Neuronal stem cell (in vitro differentiated cells): ENCODE measurements at regions not wholly inside any gene's neighbourhood (a gene's known extent, or its start where the extent isn't known, plus 50 kb on each side); places are given as distances from the start of the nearest gene placed in this dataset.

Experiments
- DNase-seq: peaks from one replicate; pipeline ENCODE4 v3.0.0-alpha.2; 2013; ENCODE audit warnings: low spot score
- H2AFZ ChIP-seq: one replicate; pipeline ENCODE4 v1.6.1; 2013; ENCODE audit warnings: mild to moderate bottlenecking, low read length, inconsistent platforms
- H2AK5ac ChIP-seq: 2 replicates; pipeline ENCODE4 v1.6.1; 2013; ENCODE audit warnings: low read depth, mild to moderate bottlenecking, inconsistent platforms, low read length, moderate library complexity, mixed read lengths
- H2BK120ac ChIP-seq: 2 replicates; pipeline ENCODE4 v1.6.1; 2013; ENCODE audit warnings: low read depth, mild to moderate bottlenecking, inconsistent platforms, low read length, moderate library complexity, mixed read lengths
- H2BK12ac ChIP-seq: one replicate; pipeline ENCODE4 v1.6.1; 2013; ENCODE audit warnings: low read length, inconsistent platforms
- H2BK15ac ChIP-seq: 2 replicates; pipeline ENCODE4 v1.6.1; 2013; ENCODE audit warnings: mild to moderate bottlenecking, low read length, inconsistent platforms, mixed read lengths
- H2BK5ac ChIP-seq: one replicate; pipeline ENCODE4 v1.6.1; 2013; ENCODE audit warnings: inconsistent platforms, mild to moderate bottlenecking, low read length, moderate library complexity
- H3K14ac ChIP-seq: one replicate; pipeline ENCODE4 v1.6.1; 2013; ENCODE audit warnings: low read length, inconsistent platforms
- H3K18ac ChIP-seq: 2 replicates; pipeline ENCODE4 v1.6.1; 2013; ENCODE audit warnings: low read length, inconsistent platforms
- H3K23ac ChIP-seq: 2 replicates; pipeline ENCODE4 v1.6.1; 2013; ENCODE audit warnings: low read depth, mild to moderate bottlenecking, mixed read lengths, low read length, inconsistent platforms; ENCODE audit not compliant: poor library complexity
- H3K27ac ChIP-seq: replicated peaks from 3 replicates; pipeline ENCODE4 v1.5.1; 2013; ENCODE audit warnings: low read length, inconsistent platforms
- H3K27me3 ChIP-seq, 3 experiments: 2 replicates each; pipeline ENCODE4 v1.6.1; 2013; ENCODE audit warnings: low read length in 3 of 3, mild to moderate bottlenecking in 2 of 3, inconsistent platforms in 1 of 3, low read depth in 1 of 3, mixed read lengths in 1 of 3, moderate library complexity in 1 of 3; ENCODE audit not compliant: control insufficient read depth in 3 of 3, insufficient read depth in 3 of 3
- H3K36me3 ChIP-seq, 2 donors: replicated peaks in 1 of 2; 2 replicates each; pipeline ENCODE4 v1.6.1; 2013; ENCODE audit warnings: low read length in 2 of 2; ENCODE audit not compliant: control insufficient read depth in 2 of 2, insufficient read depth in 2 of 2
- H3K4ac ChIP-seq: 2 replicates; pipeline ENCODE4 v1.6.1; 2013; ENCODE audit warnings: inconsistent platforms, mild to moderate bottlenecking, low read length, moderate library complexity
- H3K4me1 ChIP-seq, 2 donors: 1 replicate in 1 of 2; 2 replicates in 1 of 2; pipeline ENCODE4 v1.6.1; 2013; ENCODE audit warnings: low read length in 2 of 2, low read depth in 1 of 2; ENCODE audit not compliant: control insufficient read depth in 2 of 2, insufficient read depth in 1 of 2
- H3K4me2 ChIP-seq: one replicate; pipeline ENCODE4 v1.6.1; 2013; ENCODE audit warnings: mild to moderate bottlenecking, low read length, inconsistent platforms; ENCODE audit not compliant: insufficient read depth, poor library complexity, severe bottlenecking
- H3K4me3 ChIP-seq, 2 donors: 2 replicates each; pipeline ENCODE4 v1.5.1; 2013; ENCODE audit warnings: low read length in 2 of 2, mild to moderate bottlenecking in 2 of 2, inconsistent platforms in 1 of 2, moderate library complexity in 1 of 2
- H3K79me1 ChIP-seq: one replicate; pipeline ENCODE4 v1.6.1; 2013; ENCODE audit warnings: low read depth, mild to moderate bottlenecking, inconsistent platforms, low read length, moderate library complexity
- H3K9ac ChIP-seq: one replicate; pipeline ENCODE4 v1.6.1; 2013; ENCODE audit warnings: mild to moderate bottlenecking, low read depth, low read length, inconsistent platforms; ENCODE audit not compliant: poor library complexity
- H3K9me3 ChIP-seq, 2 donors: replicated peaks in 1 of 2; 2 replicates each; pipeline versions ENCODE3 to v1.6.1; 2013; ENCODE audit warnings: low read length in 2 of 2, mild to moderate bottlenecking in 2 of 2, inconsistent platforms in 1 of 2, low read depth in 1 of 2, mixed read lengths in 1 of 2, moderate library complexity in 1 of 2; ENCODE audit not compliant: control insufficient read depth in 2 of 2, insufficient read depth in 1 of 2
- H4K8ac ChIP-seq: one replicate; pipeline ENCODE4 v1.6.1; 2013; ENCODE audit warnings: low read depth, mild to moderate bottlenecking, inconsistent platforms, low read length, moderate library complexity
- H4K91ac ChIP-seq: one replicate; pipeline ENCODE4 v1.6.1; 2013; ENCODE audit warnings: low read length, low read depth, mild to moderate bottlenecking, inconsistent platforms; ENCODE audit not compliant: poor library complexity
- WGBS, 2 donors: extraction: QIAGEN DNeasy Blood & Tissue Kit; methylation state at CpG; one replicate each; pipeline ENCODE4 v1.1.7; 2013; ENCODE audit warnings: missing lambda C conversion rate in 2 of 2, mixed read lengths in 1 of 2; ENCODE audit not compliant: insufficient read length in 2 of 2, insufficient replicate concordance in 1 of 2; ENCODE audit errors: extremely low coverage in 2 of 2; 5-methylcytosine and 5-hydroxymethylcytosine counted together

- Histone ChIP-seq H3K27ac (no peak overlapping the region), H3K14ac (no peak overlapping the region), H3K27me3 (no peaks in the 10 kb centered on the region), H3K4me2 (no peak overlapping the region), H3K36me3 (no peaks in the 10 kb centered on the region), H3K4ac (no peak overlapping the region), H3K4me1 (peaks cover 0 to 4% of the 10 kb centered on the region in 2 donors), H3K4me3 (no peak overlapping the region), H4K91ac (no peak overlapping the region), H3K9ac (no peak overlapping the region), H2BK15ac (no peak overlapping the region), H3K23ac (no peak overlapping the region), H2AFZ (no peak overlapping the region), H3K18ac (no peak overlapping the region), H2AK5ac (no peak overlapping the region), H4K8ac (no peak overlapping the region), H2BK12ac (no peak overlapping the region), H3K9me3 (no peaks in the 10 kb centered on the region), H2BK5ac (no peak overlapping the region), H3K79me1 (no peaks in the 10 kb centered on the region), H2BK120ac (no peak overlapping the region)
- no CpG with 5 or more reads among the region's 2 CpGs for WGBS, 2 donors
- no peak for DNase-seq
These were observed 177.8 kb upstream of the EEA1 start for GRCh38 chr12:93106910-93107309.

- no peak overlapping the region for H2BK120ac ChIP-seq
- DNase-seq = no peak
- peaks cover 0 to 5% of the 10 kb centered on the region in 2 donors for H3K4me1 ChIP-seq
- no CpG with 5 or more reads among the region's 5 CpGs for WGBS, 2 donors
- no peak overlapping the region for H4K91ac ChIP-seq
- H3K36me3 ChIP-seq = no peaks in the 10 kb centered on the region
- H3K14ac ChIP-seq = no peak overlapping the region
- H3K79me1 ChIP-seq = no peaks in the 10 kb centered on the region
- no peak overlapping the region for H2BK12ac ChIP-seq
- no peak overlapping the region for H3K9ac ChIP-seq
- no peak overlapping the region for H3K4ac ChIP-seq
- no peak overlapping the region for H2BK5ac ChIP-seq
- H3K4me2 ChIP-seq = no peak overlapping the region
- H2AFZ ChIP-seq = no peak overlapping the region
- no peak overlapping the region for H4K8ac ChIP-seq
- H3K9me3 ChIP-seq = peaks cover 0 to under 1% of the 10 kb centered on the region in 2 donors
- no peak overlapping the region for H3K4me3 ChIP-seq
- no peak overlapping the region for H3K27ac ChIP-seq
- H3K23ac ChIP-seq = no peak overlapping the region
- no peak overlapping the region for H2AK5ac ChIP-seq
- H3K27me3 ChIP-seq = no peaks in the 10 kb centered on the region
- H3K18ac ChIP-seq = no peak overlapping the region
- no peak overlapping the region for H2BK15ac ChIP-seq
These were observed 178.6 kb upstream of the EEA1 start for GRCh38 chr12:93107514-93108312.

GRCh38 chr12:93108985-93109384, 179.9 kb upstream of the EEA1 start:
- no peak overlapping the region for H2AK5ac ChIP-seq
- no peak overlapping the region for H2BK15ac ChIP-seq
- no peaks in the 10 kb centered on the region for H3K27me3 ChIP-seq
- DNase-seq = no peak
- peaks cover 0 to 2% of the 10 kb centered on the region in 2 donors for H3K9me3 ChIP-seq
- H3K4ac ChIP-seq = no peak overlapping the region
- H4K91ac ChIP-seq = no peak overlapping the region
- peaks cover 0 to 2% of the 10 kb centered on the region in 2 donors for H3K36me3 ChIP-seq
- H3K4me2 ChIP-seq = no peak overlapping the region
- no peak overlapping the region for H3K9ac ChIP-seq
- H3K79me1 ChIP-seq = no peaks in the 10 kb centered on the region
- H3K4me3 ChIP-seq = no peak overlapping the region
- H3K27ac ChIP-seq = no peak overlapping the region
- H2AFZ ChIP-seq = no peak overlapping the region
- no peak overlapping the region for H3K23ac ChIP-seq
- peaks cover 0 to 5% of the 10 kb centered on the region in 2 donors for H3K4me1 ChIP-seq
- no CpG with 5 or more reads among the region's 3 CpGs for WGBS, 2 donors
- no peak overlapping the region for H2BK12ac ChIP-seq
- H2BK5ac ChIP-seq = no peak overlapping the region
- no peak overlapping the region for H3K18ac ChIP-seq
- H4K8ac ChIP-seq = no peak overlapping the region
- H3K14ac ChIP-seq = no peak overlapping the region
- no peak overlapping the region for H2BK120ac ChIP-seq

- Histone ChIP-seq H2BK5ac (no peak overlapping the region), H4K91ac (no peak overlapping the region), H3K4me2 (no peak overlapping the region), H3K18ac (no peak overlapping the region), H3K14ac (no peak overlapping the region), H3K23ac (no peak overlapping the region), H3K36me3 (peaks cover 0 to 2% of the 10 kb centered on the region in 2 donors), H2BK12ac (no peak overlapping the region), H2AK5ac (no peak overlapping the region), H3K4me1 (peaks cover 0 to 5% of the 10 kb centered on the region in 2 donors), H3K79me1 (no peaks in the 10 kb centered on the region), H2BK15ac (no peak overlapping the region), H3K27ac (no peak overlapping the region), H3K4me3 (no peak overlapping the region), H4K8ac (no peak overlapping the region), H3K27me3 (no peaks in the 10 kb centered on the region), H2BK120ac (no peak overlapping the region), H2AFZ (no peak overlapping the region), H3K4ac (no peak overlapping the region), H3K9ac (no peak overlapping the region), H3K9me3 (peaks cover 0 to 2% of the 10 kb centered on the region in 2 donors)
- DNase-seq = no peak
- no CpG with 5 or more reads among the region's 4 CpGs for WGBS, 2 donors
These were observed 180.6 kb upstream of the EEA1 start for GRCh38 chr12:93109551-93110203.
